ENCODE measurements at regions not wholly inside any gene's neighbourhood (a gene's known extent, or its start where the extent isn't known, plus 50 kb on each side); places are given as distances from the start of the nearest gene placed in this dataset.

DNA sequence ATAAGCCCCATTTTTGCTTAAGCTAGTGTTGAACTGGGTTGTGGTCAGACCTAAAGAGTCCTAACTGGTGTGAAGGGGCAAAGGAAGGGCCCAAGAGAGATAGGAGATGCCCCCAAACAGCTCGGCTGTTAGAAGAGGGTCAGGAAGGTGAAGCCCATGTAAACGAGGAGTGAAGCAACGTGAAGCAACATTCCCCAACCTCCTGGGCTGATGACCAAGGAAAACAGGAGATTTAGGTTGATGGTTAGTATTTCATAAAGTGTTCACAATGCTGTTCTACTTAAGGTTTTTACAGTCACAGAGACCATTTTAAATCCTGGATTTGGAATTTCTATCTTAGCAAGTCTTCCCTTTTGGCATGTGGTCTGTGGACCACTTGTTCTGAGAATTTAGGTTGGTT, 144.0 kb upstream of the SERPINE2 start:
- TF ChIP-seq, protein P1, sequence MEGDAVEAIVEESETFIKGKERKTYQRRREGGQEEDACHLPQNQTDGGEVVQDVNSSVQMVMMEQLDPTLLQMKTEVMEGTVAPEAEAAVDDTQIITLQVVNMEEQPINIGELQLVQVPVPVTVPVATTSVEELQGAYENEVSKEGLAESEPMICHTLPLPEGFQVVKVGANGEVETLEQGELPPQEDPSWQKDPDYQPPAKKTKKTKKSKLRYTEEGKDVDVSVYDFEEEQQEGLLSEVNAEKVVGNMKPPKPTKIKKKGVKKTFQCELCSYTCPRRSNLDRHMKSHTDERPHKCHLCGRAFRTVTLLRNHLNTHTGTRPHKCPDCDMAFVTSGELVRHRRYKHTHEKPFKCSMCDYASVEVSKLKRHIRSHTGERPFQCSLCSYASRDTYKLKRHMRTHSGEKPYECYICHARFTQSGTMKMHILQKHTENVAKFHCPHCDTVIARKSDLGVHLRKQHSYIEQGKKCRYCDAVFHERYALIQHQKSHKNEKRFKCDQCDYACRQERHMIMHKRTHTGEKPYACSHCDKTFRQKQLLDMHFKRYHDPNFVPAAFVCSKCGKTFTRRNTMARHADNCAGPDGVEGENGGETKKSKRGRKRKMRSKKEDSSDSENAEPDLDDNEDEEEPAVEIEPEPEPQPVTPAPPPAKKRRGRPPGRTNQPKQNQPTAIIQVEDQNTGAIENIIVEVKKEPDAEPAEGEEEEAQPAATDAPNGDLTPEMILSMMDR (optimal IDR thresholded peaks at IDR 0.05 in 1 of 3, IDR thresholded peaks at IDR 0.05 in 1 of 3, conservative IDR thresholded peaks at IDR 0.05 in 1 of 3; ENCODE audit: extremely low read depth in 1 of 3, insufficient read depth in 2 of 3, low read length in 3 of 3): no peak
- TF ChIP-seq EZH2 (IDR thresholded peaks at IDR 0.05; ENCODE audit: low read length): no peak
